Glutamatergic neuron (in vitro differentiated cells): ENCODE measurements at regions not wholly inside any gene's neighbourhood (a gene's known extent, or its start where the extent isn't known, plus 50 kb on each side); places are given as distances from the start of the nearest gene placed in this dataset.

Experiments
- DNase-seq: peaks from one replicate; pipeline ENCODE4 v3.0.0; 2022
- H3K27ac Mint-ChIP-seq: one replicate; pipeline ENCODE4 v1.8.0; 2020; ENCODE audit warnings: mild to moderate bottlenecking, mixed read lengths, inconsistent platforms; ENCODE audit not compliant: unreplicated experiment
- H3K27me3 Mint-ChIP-seq: one replicate; pipeline ENCODE4 v1.8.0; 2020; ENCODE audit warnings: mild to moderate bottlenecking, moderate library complexity, mixed read lengths, inconsistent platforms; ENCODE audit not compliant: unreplicated experiment
- H3K36me3 Mint-ChIP-seq: one replicate; pipeline ENCODE4 v1.8.0; 2020; ENCODE audit warnings: mild to moderate bottlenecking, mixed read lengths, inconsistent platforms; ENCODE audit not compliant: unreplicated experiment
- H3K4me1 Mint-ChIP-seq: one replicate; pipeline ENCODE4 v1.8.0; 2020; ENCODE audit warnings: mild to moderate bottlenecking, low read depth, mixed read lengths, inconsistent platforms; ENCODE audit not compliant: unreplicated experiment
- H3K4me3 Mint-ChIP-seq: one replicate; pipeline ENCODE4 v1.8.0; 2020; ENCODE audit warnings: mild to moderate bottlenecking, mixed read lengths, inconsistent platforms; ENCODE audit not compliant: unreplicated experiment
- H3K9me3 Mint-ChIP-seq: one replicate; pipeline ENCODE4 v1.8.0; 2020; ENCODE audit warnings: mild to moderate bottlenecking, moderate library complexity, mixed read lengths, inconsistent platforms; ENCODE audit not compliant: unreplicated experiment
- CTCF ChIP-seq: fragments of 200-600 bp; sonication (generic); IDR thresholded peaks from one replicate; pipeline ENCODE4 v1.5.0; 2021; ENCODE audit not compliant: partially characterized antibody, unreplicated experiment

- Mint-ChIP-seq H3K9me3 (peaks cover 2% of the 10 kb centered on the region), H3K4me1 (peaks cover 37% of the 10 kb centered on the region), H3K4me3 (no peak overlapping the region), H3K27ac (peak overlapping the region; percentile 20), H3K27me3 (peaks cover 6% of the 10 kb centered on the region), H3K36me3 (no peaks in the 10 kb centered on the region)
- DNase-seq = no peak
- TF ChIP-seq CTCF = no peak
Observed at GRCh38 chr16:73796241-73796640, 500.4 kb upstream of the PSMD7 start.

GRCh38 chr16:73794994-73795393 is 501.6 kb upstream of the PSMD7 start:
- DNase-seq = no peak
- Mint-ChIP-seq H3K4me3 (no peak overlapping the region), H3K27me3 (peaks cover 6% of the 10 kb centered on the region), H3K27ac (peak overlapping the region; percentile 1), H3K36me3 (no peaks in the 10 kb centered on the region), H3K9me3 (peaks cover 2% of the 10 kb centered on the region), H3K4me1 (peaks cover 32% of the 10 kb centered on the region)
- TF ChIP-seq CTCF = no peak

- Mint-ChIP-seq H3K27me3 (peaks cover 6% of the 10 kb centered on the region), H3K4me3 (peak overlapping the region; percentile 20), H3K27ac (no peak overlapping the region), H3K36me3 (no peaks in the 10 kb centered on the region), H3K4me1 (peaks cover 32% of the 10 kb centered on the region), H3K9me3 (peaks cover 2% of the 10 kb centered on the region)
- no peak for TF ChIP-seq CTCF
- no peak for DNase-seq
Observed at GRCh38 chr16:73793871-73794437, 502.7 kb upstream of the PSMD7 start.

GRCh38 chr16:73793260-73793659 is 503.4 kb upstream of the PSMD7 start:
- Mint-ChIP-seq H3K4me1 (peaks cover 32% of the 10 kb centered on the region), H3K36me3 (no peaks in the 10 kb centered on the region), H3K4me3 (no peak overlapping the region), H3K27me3 (peaks cover 6% of the 10 kb centered on the region), H3K27ac (no peak overlapping the region), H3K9me3 (peaks cover 2% of the 10 kb centered on the region)
- no peak for DNase-seq
- no peak for TF ChIP-seq CTCF

- Mint-ChIP-seq H3K4me3 (no peak overlapping the region), H3K9me3 (peaks cover 2% of the 10 kb centered on the region)
Observed at GRCh38 chr16:73792199-73793020, 504.2 kb upstream of the PSMD7 start.

More at GRCh38 chr16:73792199-73793020, 504.2 kb upstream of the PSMD7 start:
- no peak overlapping the region for H3K27ac Mint-ChIP-seq
- no peak for DNase-seq
- peaks cover 5% of the 10 kb centered on the region for H3K27me3 Mint-ChIP-seq
- no peak for TF ChIP-seq CTCF
- peaks cover 32% of the 10 kb centered on the region for H3K4me1 Mint-ChIP-seq
- H3K36me3 Mint-ChIP-seq = no peaks in the 10 kb centered on the region
